Spleen (tissue), 11 donors: ENCODE measurements at regions not wholly inside any gene's neighbourhood (a gene's known extent, or its start where the extent isn't known, plus 50 kb on each side); places are given as distances from the start of the nearest gene placed in this dataset.

ENCODE experiments used
- DNase-seq: peaks from one replicate; pipeline ENCODE4 v3.0.0-alpha.2; 2020
- H3K27ac ChIP-seq, 8 donors: fragments of 200-600 bp; sonication (generic) in 7 of 8; 1 replicate in 4 of 8; 2 replicates in 4 of 8; pipeline versions ENCODE4 v1.5.0 to v1.8.0; 2016 to 2021; ENCODE audit warnings: inconsistent platforms in 4 of 8, mild to moderate bottlenecking in 4 of 8, moderate library complexity in 1 of 8
- H3K27me3 ChIP-seq, 7 donors: fragments of 200-600 bp; sonication (generic) in 6 of 7; replicated peaks in 1 of 7; 1 replicate in 4 of 7; 2 replicates in 3 of 7; pipeline versions ENCODE4 v1.5.0 to v1.8.0; 2016 to 2021; ENCODE audit warnings: inconsistent platforms in 3 of 7, mild to moderate bottlenecking in 1 of 7
- H3K36me3 ChIP-seq, 6 donors: fragments of 200-600 bp; sonication (generic) in 5 of 6; 1 replicate in 4 of 6; 2 replicates in 2 of 6; pipeline versions ENCODE4 v1.5.0 to v1.8.0; 2016 to 2021; ENCODE audit warnings: inconsistent platforms in 2 of 6
- H3K4me1 ChIP-seq, 6 donors: fragments of 200-600 bp; sonication (generic) in 5 of 6; 1 replicate in 3 of 6; 2 replicates in 3 of 6; pipeline versions ENCODE4 v1.5.0 to v1.8.0; 2016 to 2021; ENCODE audit warnings: inconsistent platforms in 3 of 6
- H3K4me3 ChIP-seq, 8 donors: fragments of 200-600 bp; sonication (generic) in 7 of 8; 1 replicate in 4 of 8; 2 replicates in 4 of 8; pipeline versions ENCODE4 v1.5.0 to v1.8.0; 2016 to 2021; ENCODE audit warnings: inconsistent platforms in 4 of 8, mild to moderate bottlenecking in 4 of 8, moderate library complexity in 2 of 8
- H3K9me3 ChIP-seq, 8 donors: fragments of 200-600 bp; sonication (generic) in 7 of 8; 1 replicate in 4 of 8; 2 replicates in 4 of 8; pipeline versions ENCODE4 v1.5.0 to v1.8.0; 2016 to 2021; ENCODE audit warnings: inconsistent platforms in 4 of 8
- CTCF ChIP-seq, 11 experiments: fragments of 200-600 bp in 7 of 11; fragments of 450-650 bp in 4 of 11; sonication (generic) in 4 of 11; IDR thresholded peaks in 8 of 11; conservative IDR thresholded peaks in 3 of 11; 1 replicate in 7 of 11; 2 replicates in 4 of 11; pipeline versions ENCODE4 v1.4.0 to v1.8.0; 2016 to 2021; ENCODE audit warnings: antibody characterized with exemption in 11 of 11, inconsistent platforms in 4 of 11, mild to moderate bottlenecking in 1 of 11
- POLR2A ChIP-seq, 3 donors: fragments of 450-650 bp; IDR thresholded peaks; one replicate each; pipeline ENCODE4 v1.5.1; 2017; ENCODE audit warnings: antibody characterized with exemption in 3 of 3, mild to moderate bottlenecking in 1 of 3
- POLR2AphosphoS5 ChIP-seq, 3 donors: sonication (generic); formaldehyde crosslinking; IDR thresholded peaks; one replicate each; pipeline ENCODE4 v1.5.1; 2017; ENCODE audit warnings: antibody characterized with exemption in 3 of 3
- WGBS, 5 donors: extraction: QIAGEN DNeasy Blood & Tissue Kit in 3 of 5; methylation state at CpG; one replicate each; pipeline versions ENCODE4 v1.1.5 to v1.1.7; 2013 to 2018; 5-methylcytosine and 5-hydroxymethylcytosine counted together
- intact Hi-C: fragments of 100-400 bp; cut with DNase I; formaldehyde crosslinking; loops from one replicate; pipeline ENCODE4 v1.15.0; 2023; ENCODE audit warnings: low total_unique reads
- donor health status: healthy with polysubstance abuse.
- donor health status: DM: no; HTN: no; CAD: no; lungs with moderate emphysema.
- donor health status: DM: no; HTN: no; CAD: no.
- donor health status: Bipolar disorder and iron deficiency.
- donor health status: healthy.
- donor health status: DM: no; HTN: no; CAD: no.
- donor health status: DM: yes; HTN: yes; CAD: no.

- Histone ChIP-seq H3K4me3 (no peak overlapping the region), H3K27me3 (no peaks in the 10 kb centered on the region), H3K4me1 (no peaks in the 10 kb centered on the region), H3K27ac (no peak overlapping the region), H3K9me3 (no peaks in the 10 kb centered on the region), H3K36me3 (no peaks in the 10 kb centered on the region)
- TF ChIP-seq POLR2AphosphoS5 (IDR thresholded peaks at IDR 0.05) (no peak), POLR2A (IDR thresholded peaks at IDR 0.05) (no peak), CTCF (IDR thresholded peaks at IDR 0.05 in 8 of 11, conservative IDR thresholded peaks at IDR 0.05 in 3 of 11) (no peak)
- WGBS, 5 donors: 48 to 80% (median 60%) methylated on average over 2 of the region's 2 CpGs
- no peak for DNase-seq
- intact Hi-C loops: no loop called here
These were observed 60.9 kb upstream of the EIF2S2 start for GRCh38 chr20:34172926-34173325.

- Histone ChIP-seq H3K4me1 (no peaks in the 10 kb centered on the region), H3K9me3 (no peaks in the 10 kb centered on the region), H3K36me3 (no peaks in the 10 kb centered on the region), H3K27ac (no peak overlapping the region), H3K27me3 (no peaks in the 10 kb centered on the region), H3K4me3 (no peak overlapping the region)
- intact Hi-C loops: no loop called here
- no peak for DNase-seq
- WGBS, 5 donors: 76 to 82% (median 80%) methylated on average over 3 of the region's 3 CpGs
- TF ChIP-seq CTCF (IDR thresholded peaks at IDR 0.05 in 8 of 11, conservative IDR thresholded peaks at IDR 0.05 in 3 of 11) (no peak), POLR2AphosphoS5 (IDR thresholded peaks at IDR 0.05) (no peak), POLR2A (IDR thresholded peaks at IDR 0.05) (no peak)
These were observed 63.0 kb upstream of the EIF2S2 start for GRCh38 chr20:34175079-34175478.

- Histone ChIP-seq H3K36me3 (no peaks in the 10 kb centered on the region), H3K4me3 (no peak overlapping the region), H3K9me3 (no peaks in the 10 kb centered on the region), H3K27me3 (no peaks in the 10 kb centered on the region), H3K4me1 (no peaks in the 10 kb centered on the region), H3K27ac (no peak overlapping the region)
- no peak for DNase-seq
- TF ChIP-seq CTCF (IDR thresholded peaks at IDR 0.05 in 8 of 11, conservative IDR thresholded peaks at IDR 0.05 in 3 of 11): no peak
- TF ChIP-seq POLR2A (IDR thresholded peaks at IDR 0.05): no peak
- no peak for TF ChIP-seq POLR2AphosphoS5 (IDR thresholded peaks at IDR 0.05)
- WGBS, 5 donors: 72 to 88% (median 76%) methylated on average over 6 of the region's 6 CpGs
- intact Hi-C loops: no loop called here
These were observed 63.8 kb upstream of the EIF2S2 start for GRCh38 chr20:34175879-34176278.

GRCh38 chr20:34177052-34177451 lies 64.2 kb upstream of the ASIP start:
- H3K27me3 ChIP-seq: no peaks in the 10 kb centered on the region
- no peaks in the 10 kb centered on the region for H3K36me3 ChIP-seq
- WGBS, 5 donors: 88 to 98% (median 91%) methylated on average over 3 of the region's 3 CpGs
- intact Hi-C loops: no loop called here
- no peak overlapping the region for H3K4me3 ChIP-seq
- no peaks in the 10 kb centered on the region for H3K4me1 ChIP-seq
- TF ChIP-seq CTCF (IDR thresholded peaks at IDR 0.05 in 8 of 11, conservative IDR thresholded peaks at IDR 0.05 in 3 of 11) (no peak), POLR2AphosphoS5 (IDR thresholded peaks at IDR 0.05) (no peak), POLR2A (IDR thresholded peaks at IDR 0.05) (no peak)
- no peak overlapping the region for H3K27ac ChIP-seq
- DNase-seq: no peak
- H3K9me3 ChIP-seq: no peaks in the 10 kb centered on the region
